ENCODE measurements at regions not wholly inside any gene's neighbourhood (a gene's known extent, or its start where the extent isn't known, plus 50 kb on each side); places are given as distances from the start of the nearest gene placed in this dataset.

DNA sequence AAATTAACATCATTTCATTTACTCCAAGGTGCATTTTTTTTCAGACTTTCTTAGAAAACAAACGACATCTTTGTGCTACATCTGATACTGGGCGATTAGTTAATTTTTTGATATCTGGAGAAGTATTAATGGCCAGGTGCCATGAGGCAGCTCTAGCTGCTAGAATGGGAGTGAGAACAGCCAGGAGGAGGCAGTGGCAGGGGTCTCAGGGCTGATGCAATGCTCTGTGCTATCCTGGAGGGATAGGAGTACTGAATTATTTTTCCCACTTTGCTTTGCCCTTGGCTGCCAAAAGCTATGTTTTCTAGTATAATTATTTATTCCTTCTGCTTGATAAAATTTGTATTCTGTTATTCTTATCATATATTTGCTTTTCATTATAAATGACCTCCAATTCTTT is 133.6 kb upstream of the NOX3 start:
- Histone ChIP-seq H3K27ac (no peak overlapping the region), H3K9me3 (ENCODE audit: severe bottlenecking) (no peaks in the 10 kb centered on the region), H3K36me3 (no peaks in the 10 kb centered on the region), H3K27me3 (ENCODE audit: insufficient read depth, low read depth, severe bottlenecking) (no peaks in the 10 kb centered on the region), H3K4me3 (ENCODE audit: low read depth, low read length) (no peak overlapping the region)
- DNase-seq = no peak
- TF ChIP-seq, protein P1, sequence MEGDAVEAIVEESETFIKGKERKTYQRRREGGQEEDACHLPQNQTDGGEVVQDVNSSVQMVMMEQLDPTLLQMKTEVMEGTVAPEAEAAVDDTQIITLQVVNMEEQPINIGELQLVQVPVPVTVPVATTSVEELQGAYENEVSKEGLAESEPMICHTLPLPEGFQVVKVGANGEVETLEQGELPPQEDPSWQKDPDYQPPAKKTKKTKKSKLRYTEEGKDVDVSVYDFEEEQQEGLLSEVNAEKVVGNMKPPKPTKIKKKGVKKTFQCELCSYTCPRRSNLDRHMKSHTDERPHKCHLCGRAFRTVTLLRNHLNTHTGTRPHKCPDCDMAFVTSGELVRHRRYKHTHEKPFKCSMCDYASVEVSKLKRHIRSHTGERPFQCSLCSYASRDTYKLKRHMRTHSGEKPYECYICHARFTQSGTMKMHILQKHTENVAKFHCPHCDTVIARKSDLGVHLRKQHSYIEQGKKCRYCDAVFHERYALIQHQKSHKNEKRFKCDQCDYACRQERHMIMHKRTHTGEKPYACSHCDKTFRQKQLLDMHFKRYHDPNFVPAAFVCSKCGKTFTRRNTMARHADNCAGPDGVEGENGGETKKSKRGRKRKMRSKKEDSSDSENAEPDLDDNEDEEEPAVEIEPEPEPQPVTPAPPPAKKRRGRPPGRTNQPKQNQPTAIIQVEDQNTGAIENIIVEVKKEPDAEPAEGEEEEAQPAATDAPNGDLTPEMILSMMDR (IDR thresholded peaks at IDR 0.05; ENCODE audit: low read depth, low read length) = no peak

DNA sequence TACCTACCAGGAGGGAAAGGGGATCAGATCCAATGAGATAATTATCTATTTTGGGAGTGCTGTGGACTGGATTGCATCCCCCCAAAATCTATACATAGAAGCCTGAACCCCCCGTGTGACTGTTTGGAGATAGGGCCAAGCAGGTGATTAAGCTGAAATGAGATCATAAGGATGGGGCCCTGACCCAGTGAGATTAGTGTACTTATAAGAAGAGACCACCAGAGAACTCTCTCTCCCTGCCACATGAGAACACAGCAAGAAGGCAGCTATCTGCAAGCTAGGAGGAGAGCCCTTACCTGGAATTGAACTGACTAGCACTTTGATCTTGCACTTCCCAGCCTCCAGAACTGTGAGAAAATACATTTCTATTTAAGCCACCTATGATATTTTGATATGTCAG is 132.2 kb upstream of the NOX3 start:
- no peak overlapping the region for H3K27ac ChIP-seq
- H3K9me3 ChIP-seq (ENCODE audit: severe bottlenecking) = no peaks in the 10 kb centered on the region
- DNase-seq = no peak
- H3K4me3 ChIP-seq (ENCODE audit: low read depth, low read length) = no peak overlapping the region
- H3K36me3 ChIP-seq = no peaks in the 10 kb centered on the region
- no peaks in the 10 kb centered on the region for H3K27me3 ChIP-seq (ENCODE audit: insufficient read depth, low read depth, severe bottlenecking)
- TF ChIP-seq, protein P1 (IDR thresholded peaks at IDR 0.05; ENCODE audit: low read depth, low read length) = no peak

DNA sequence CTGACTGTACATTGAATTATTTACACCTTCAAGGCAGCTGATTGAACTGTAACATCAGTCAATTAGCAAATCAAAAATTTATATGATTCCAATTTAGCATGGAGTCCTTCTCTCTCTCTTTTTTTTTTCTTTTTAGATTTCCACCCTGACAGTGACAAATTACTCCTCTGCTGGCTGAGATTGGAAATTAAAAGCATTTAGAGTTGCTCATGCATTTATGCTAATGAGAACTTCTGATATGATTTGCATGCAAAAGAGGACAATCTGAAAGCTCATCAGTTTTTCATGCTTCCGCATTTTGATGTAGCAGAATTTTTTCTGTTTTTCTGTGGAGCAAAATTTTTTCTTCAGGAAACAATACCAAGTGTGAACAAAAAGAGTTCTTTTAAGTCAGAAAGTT is 130.5 kb upstream of the NOX3 start:
- H3K27ac ChIP-seq = no peak overlapping the region
- DNase-seq = no peak
- no peaks in the 10 kb centered on the region for H3K9me3 ChIP-seq (ENCODE audit: severe bottlenecking)
- H3K27me3 ChIP-seq (ENCODE audit: insufficient read depth, low read depth, severe bottlenecking) = no peaks in the 10 kb centered on the region
- H3K36me3 ChIP-seq = no peaks in the 10 kb centered on the region
- TF ChIP-seq, protein P1 (IDR thresholded peaks at IDR 0.05; ENCODE audit: low read depth, low read length) = no peak
- no peak overlapping the region for H3K4me3 ChIP-seq (ENCODE audit: low read depth, low read length)

DNA sequence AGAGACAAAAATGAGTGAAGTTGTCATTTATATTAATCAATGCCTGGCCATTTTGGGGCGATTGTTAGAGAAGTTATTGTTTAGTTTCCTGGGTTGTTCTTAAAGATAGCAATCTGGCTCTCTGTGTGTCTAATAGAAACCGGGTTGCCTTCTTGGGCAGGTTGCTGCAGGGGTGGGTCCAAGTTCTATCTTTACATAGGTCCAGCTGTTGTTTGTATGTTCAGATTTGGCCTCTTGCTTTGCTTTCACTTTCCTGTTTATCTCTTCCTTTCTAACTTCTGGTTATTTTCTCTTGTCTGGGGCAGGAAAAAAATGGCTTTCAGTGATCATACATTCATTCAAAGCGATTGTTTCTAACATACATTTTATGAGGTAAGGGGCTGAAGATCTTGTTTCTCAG is 128.4 kb upstream of the NOX3 start:
- Histone ChIP-seq H3K27ac (no peak overlapping the region), H3K27me3 (ENCODE audit: insufficient read depth, low read depth, severe bottlenecking) (no peaks in the 10 kb centered on the region), H3K36me3 (no peaks in the 10 kb centered on the region), H3K9me3 (ENCODE audit: severe bottlenecking) (no peaks in the 10 kb centered on the region), H3K4me3 (ENCODE audit: low read depth, low read length) (no peak overlapping the region)
- no peak for DNase-seq
- TF ChIP-seq, protein P1 (IDR thresholded peaks at IDR 0.05; ENCODE audit: low read depth, low read length) = no peak

DNA sequence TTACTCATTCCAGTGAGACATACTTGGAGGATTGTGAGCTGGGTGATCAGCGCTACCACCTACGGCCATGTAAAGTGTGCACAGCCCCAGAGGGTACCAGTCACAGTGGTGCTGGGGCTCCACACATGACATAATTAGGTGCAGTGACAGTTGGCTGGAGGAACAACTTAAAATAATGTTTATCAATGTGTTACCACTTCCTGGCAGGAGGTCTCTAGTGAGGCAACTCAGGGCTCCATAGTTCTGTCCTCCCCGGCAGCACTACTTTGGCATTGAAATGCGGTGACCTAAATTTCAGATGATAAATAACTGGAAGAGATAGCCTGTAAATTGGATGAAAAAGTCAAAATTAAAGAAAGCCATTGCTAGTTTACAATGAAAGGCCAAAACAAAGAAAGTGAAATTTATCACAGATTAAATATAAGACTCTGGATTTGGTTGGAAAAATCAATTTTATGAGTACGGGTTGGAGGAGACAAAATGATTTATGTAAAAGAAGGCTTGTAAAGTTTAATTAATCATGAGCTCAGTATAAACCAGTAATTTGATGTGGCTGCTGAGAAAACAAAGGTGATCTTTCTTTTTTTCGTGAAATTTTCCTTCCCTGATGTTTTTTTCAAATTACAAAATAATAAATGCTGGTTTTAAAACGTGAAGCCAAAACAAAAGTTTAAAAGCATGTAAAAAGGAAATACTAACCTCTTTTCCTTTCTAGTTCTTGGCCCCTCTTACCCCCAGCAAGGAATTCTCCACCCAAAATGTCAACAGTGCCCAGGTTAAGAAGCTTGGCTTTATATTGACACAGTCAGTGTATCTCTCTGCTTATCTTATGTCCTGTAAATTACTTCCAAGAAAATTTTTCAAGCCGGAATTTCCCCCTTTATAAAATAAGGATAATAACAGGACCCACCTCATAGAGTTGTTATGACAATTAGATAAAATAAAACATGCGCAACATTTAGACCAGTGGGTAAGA is 126.7 kb upstream of the NOX3 start:
- no peak overlapping the region for H3K27ac ChIP-seq
- TF ChIP-seq, protein P1 (IDR thresholded peaks at IDR 0.05; ENCODE audit: low read depth, low read length) = no peak
- H3K36me3 ChIP-seq = no peaks in the 10 kb centered on the region
- no peaks in the 10 kb centered on the region for H3K9me3 ChIP-seq (ENCODE audit: severe bottlenecking)
- no peak for DNase-seq
- no peaks in the 10 kb centered on the region for H3K27me3 ChIP-seq (ENCODE audit: insufficient read depth, low read depth, severe bottlenecking)
- H3K4me3 ChIP-seq (ENCODE audit: low read depth, low read length) = no peak overlapping the region

Data from WERI-Rb-1 (cell line).